ENCODE measurements at regions not wholly inside any gene's neighbourhood (a gene's known extent, or its start where the extent isn't known, plus 50 kb on each side); places are given as distances from the start of the nearest gene placed in this dataset.
"Not testable (repeated sequence)": the region's sequence is repeated elsewhere in the genome, so short reads cannot be mapped to it uniquely, and the experiment has no call there.

DNA sequence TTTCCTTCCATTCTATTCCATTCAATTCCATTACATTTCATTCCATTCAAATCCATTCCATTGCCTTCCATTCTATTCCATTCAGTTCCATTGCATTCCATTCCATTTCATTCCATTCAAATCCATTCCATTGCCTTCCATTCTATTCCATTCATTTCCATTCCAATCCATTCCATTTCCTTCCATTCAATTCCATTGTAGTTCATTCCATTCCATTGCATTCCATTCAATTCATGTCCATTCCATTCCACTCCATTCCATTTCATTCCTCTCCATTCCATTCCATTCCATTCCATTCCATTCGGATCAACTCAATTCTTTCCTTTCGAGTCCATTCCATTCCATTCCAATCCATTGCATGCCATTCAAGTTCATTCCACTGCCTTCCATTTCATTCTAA, 1128.3 kb downstream of the RPIA start:
- Histone ChIP-seq H3K9ac (no peak overlapping the region), H3K27me3 (ENCODE audit: control insufficient read depth, insufficient read depth, low read length) (no peaks in the 10 kb centered on the region), H2AFZ (no peak overlapping the region), H3K36me3 (ENCODE audit: control insufficient read depth, insufficient read depth, low read length) (no peaks in the 10 kb centered on the region), H3K4me2 (ENCODE audit: low read length) (no peak overlapping the region), H3K9me3 (ENCODE audit: control insufficient read depth, low read length) (no peaks in the 10 kb centered on the region), H3K27ac (no peak overlapping the region), H3K4me3 (ENCODE audit: low read depth, low read length) (no peak overlapping the region), H3K79me2 (no peaks in the 10 kb centered on the region), H3K4me1 (no peaks in the 10 kb centered on the region)
- TF ChIP-seq, protein P1, sequence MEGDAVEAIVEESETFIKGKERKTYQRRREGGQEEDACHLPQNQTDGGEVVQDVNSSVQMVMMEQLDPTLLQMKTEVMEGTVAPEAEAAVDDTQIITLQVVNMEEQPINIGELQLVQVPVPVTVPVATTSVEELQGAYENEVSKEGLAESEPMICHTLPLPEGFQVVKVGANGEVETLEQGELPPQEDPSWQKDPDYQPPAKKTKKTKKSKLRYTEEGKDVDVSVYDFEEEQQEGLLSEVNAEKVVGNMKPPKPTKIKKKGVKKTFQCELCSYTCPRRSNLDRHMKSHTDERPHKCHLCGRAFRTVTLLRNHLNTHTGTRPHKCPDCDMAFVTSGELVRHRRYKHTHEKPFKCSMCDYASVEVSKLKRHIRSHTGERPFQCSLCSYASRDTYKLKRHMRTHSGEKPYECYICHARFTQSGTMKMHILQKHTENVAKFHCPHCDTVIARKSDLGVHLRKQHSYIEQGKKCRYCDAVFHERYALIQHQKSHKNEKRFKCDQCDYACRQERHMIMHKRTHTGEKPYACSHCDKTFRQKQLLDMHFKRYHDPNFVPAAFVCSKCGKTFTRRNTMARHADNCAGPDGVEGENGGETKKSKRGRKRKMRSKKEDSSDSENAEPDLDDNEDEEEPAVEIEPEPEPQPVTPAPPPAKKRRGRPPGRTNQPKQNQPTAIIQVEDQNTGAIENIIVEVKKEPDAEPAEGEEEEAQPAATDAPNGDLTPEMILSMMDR (IDR thresholded peaks at IDR 0.05) = no peak

DNA sequence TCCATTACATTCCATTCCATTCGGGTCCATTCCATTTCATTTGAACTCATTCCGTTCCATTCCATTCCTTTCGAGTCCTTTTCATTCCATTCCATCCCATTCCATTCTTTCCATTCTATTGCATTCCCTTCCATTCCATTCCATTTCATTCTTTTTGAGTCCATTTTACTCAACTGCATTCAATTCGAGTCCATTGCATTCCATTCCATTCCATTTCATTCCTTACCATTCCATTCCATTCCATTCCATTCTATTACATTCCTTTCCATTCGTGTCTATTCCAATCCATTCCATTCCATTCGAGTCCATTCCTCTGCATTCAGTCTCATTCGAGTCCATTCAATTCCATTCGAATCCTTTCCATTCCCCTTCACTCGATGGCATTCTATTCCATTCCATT, 1128.8 kb downstream of the RPIA start:
- Histone ChIP-seq H3K9me3 (ENCODE audit: control insufficient read depth, low read length) (no peaks in the 10 kb centered on the region), H3K4me1 (no peaks in the 10 kb centered on the region), H3K27ac (no peak overlapping the region)

DNA sequence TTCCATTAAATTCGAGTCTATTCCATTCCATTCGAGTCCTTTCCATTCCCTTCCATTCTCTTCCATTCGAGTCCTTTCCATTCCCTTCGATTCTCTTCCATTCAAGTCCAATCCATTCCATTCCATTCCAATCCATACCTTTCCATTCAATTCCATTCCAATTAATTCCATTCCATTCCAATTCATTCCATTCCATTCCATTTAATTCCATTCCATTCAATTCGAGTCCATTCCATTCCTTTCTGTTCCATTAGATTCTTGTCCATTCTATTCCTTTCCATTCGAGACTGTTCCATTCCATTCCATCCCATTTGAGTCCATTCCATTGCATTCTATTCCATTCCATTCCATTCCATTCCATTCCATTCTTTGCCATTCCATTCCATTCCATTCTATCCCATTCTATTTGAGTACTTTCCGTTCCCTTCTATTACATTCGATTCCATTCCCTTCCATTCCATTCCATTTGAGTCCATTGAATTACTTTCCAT, 1130.0 kb downstream of the RPIA start:
- H3K9me3 ChIP-seq (ENCODE audit: control insufficient read depth, low read length) = no peaks in the 10 kb centered on the region
- no peaks in the 10 kb centered on the region for H3K27me3 ChIP-seq (ENCODE audit: control insufficient read depth, insufficient read depth, low read length)
- H3K4me2 ChIP-seq (ENCODE audit: low read length) = no peak overlapping the region
- H3K79me2 ChIP-seq = no peaks in the 10 kb centered on the region
- H3K36me3 ChIP-seq (ENCODE audit: control insufficient read depth, insufficient read depth, low read length) = no peaks in the 10 kb centered on the region
- no peak overlapping the region for H3K27ac ChIP-seq
- TF ChIP-seq, protein P1 (IDR thresholded peaks at IDR 0.05) = no peak
- no peak overlapping the region for H3K9ac ChIP-seq
- H3K4me1 ChIP-seq = no peaks in the 10 kb centered on the region
- no peak overlapping the region for H3K4me3 ChIP-seq (ENCODE audit: low read depth, low read length)
- no peak overlapping the region for H2AFZ ChIP-seq

More for the DNA sequence above, 1128.8 kb downstream of the RPIA start:
- Histone ChIP-seq H3K36me3 (ENCODE audit: control insufficient read depth, insufficient read depth, low read length) (no peaks in the 10 kb centered on the region), H3K9ac (no peak overlapping the region), H3K4me3 (ENCODE audit: low read depth, low read length) (no peak overlapping the region), H3K4me2 (ENCODE audit: low read length) (no peak overlapping the region), H3K79me2 (no peaks in the 10 kb centered on the region), H3K27me3 (ENCODE audit: control insufficient read depth, insufficient read depth, low read length) (no peaks in the 10 kb centered on the region), H2AFZ (no peak overlapping the region)
- TF ChIP-seq, protein P1 (IDR thresholded peaks at IDR 0.05) = no peak

DNA sequence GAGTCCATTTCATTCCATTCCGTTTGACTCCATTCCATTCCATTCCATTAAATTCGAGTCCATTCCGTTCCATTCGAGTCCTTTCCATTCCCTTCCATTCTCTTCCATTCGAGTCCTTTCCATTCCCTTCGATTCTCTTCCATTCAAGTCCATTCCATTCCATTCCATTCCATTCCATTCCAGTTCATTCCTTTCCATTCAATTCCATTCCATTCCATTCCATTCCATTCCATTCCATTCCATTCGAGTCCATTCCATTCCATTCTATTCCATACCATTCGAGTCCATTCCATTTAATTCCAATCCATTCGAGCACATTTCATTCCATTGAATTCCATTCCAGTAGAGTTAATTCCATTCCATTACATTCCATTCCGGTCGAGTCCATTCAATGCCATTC, 1130.9 kb downstream of the RPIA start:
- H3K4me3 ChIP-seq (ENCODE audit: low read depth, low read length); H3K9me3 ChIP-seq (ENCODE audit: control insufficient read depth, low read length); H2AFZ ChIP-seq: not testable (repeated sequence)

DNA sequence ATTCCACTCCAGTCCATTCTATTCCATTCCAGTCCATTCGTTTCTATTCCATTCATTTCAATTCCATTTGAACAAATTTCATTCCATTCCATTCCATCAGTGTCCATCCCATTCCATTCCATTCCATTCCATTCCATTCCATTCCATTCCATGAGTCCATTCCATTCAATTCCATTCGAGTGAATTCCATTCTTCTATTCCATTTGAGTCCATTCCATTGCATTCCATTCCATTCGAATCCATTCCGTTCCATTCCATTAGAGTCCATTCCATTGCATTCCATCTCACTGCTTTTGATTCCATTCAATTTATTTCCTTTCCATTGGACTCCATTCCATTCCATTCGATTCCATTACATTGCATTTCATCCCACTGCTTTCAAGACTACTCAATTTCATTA, 1132.1 kb downstream of the RPIA start:
- Histone ChIP-seq H3K36me3 (ENCODE audit: control insufficient read depth, insufficient read depth, low read length) (no peaks in the 10 kb centered on the region), H3K4me2 (ENCODE audit: low read length) (no peak overlapping the region), H3K4me3 (ENCODE audit: low read depth, low read length) (no peak overlapping the region), H3K27me3 (ENCODE audit: control insufficient read depth, insufficient read depth, low read length) (no peaks in the 10 kb centered on the region), H2AFZ (no peak overlapping the region), H3K4me1 (no peaks in the 10 kb centered on the region), H3K9me3 (ENCODE audit: control insufficient read depth, low read length) (peaks cover 4% of the 10 kb centered on the region), H3K27ac (no peak overlapping the region), H3K79me2 (no peaks in the 10 kb centered on the region), H3K9ac (no peak overlapping the region)
- TF ChIP-seq, protein P1 (IDR thresholded peaks at IDR 0.05) = no peak

More for the DNA sequence above, 1130.9 kb downstream of the RPIA start:
- H3K27ac ChIP-seq; H3K27me3 ChIP-seq (ENCODE audit: control insufficient read depth, insufficient read depth, low read length); H3K4me1 ChIP-seq; H3K9ac ChIP-seq; H3K79me2 ChIP-seq; H3K4me2 ChIP-seq (ENCODE audit: low read length); H3K36me3 ChIP-seq (ENCODE audit: control insufficient read depth, insufficient read depth, low read length): not testable (repeated sequence)
